ENCODE measurements at regions not wholly inside any gene's neighbourhood (a gene's known extent, or its start where the extent isn't known, plus 50 kb on each side); places are given as distances from the start of the nearest gene placed in this dataset.

DNA sequence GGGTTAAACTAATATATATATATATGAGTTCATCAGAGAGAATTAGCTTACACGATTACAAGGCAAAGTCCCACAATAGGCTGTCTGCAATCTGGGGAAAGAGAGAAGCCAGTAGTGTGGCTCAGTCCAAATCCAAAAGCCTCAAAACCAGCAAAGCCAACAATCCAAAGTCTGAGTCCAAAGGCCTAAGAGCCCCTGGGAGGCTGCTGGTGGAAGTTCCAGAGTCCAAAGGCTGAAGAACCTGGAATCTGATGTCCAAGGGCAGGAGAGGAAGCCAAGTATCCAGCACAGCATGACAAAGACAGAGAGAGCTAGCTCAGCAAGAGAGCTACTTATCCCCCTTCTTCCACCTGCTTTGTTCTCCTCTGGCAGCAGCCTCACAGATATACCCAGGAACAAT lies 274.7 kb upstream of the ID4 start:
- TF ChIP-seq, protein P1, sequence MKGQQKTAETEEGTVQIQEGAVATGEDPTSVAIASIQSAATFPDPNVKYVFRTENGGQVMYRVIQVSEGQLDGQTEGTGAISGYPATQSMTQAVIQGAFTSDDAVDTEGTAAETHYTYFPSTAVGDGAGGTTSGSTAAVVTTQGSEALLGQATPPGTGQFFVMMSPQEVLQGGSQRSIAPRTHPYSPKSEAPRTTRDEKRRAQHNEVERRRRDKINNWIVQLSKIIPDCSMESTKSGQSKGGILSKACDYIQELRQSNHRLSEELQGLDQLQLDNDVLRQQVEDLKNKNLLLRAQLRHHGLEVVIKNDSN (IDR thresholded peaks at IDR 0.05; ENCODE audit: borderline replicate concordance, low read depth), result no peak
- no peak for TF ChIP-seq GABPA (IDR thresholded peaks at IDR 0.05; ENCODE audit: low read depth)
